MM.1S (cell line): ENCODE measurements at regions not wholly inside any gene's neighbourhood (a gene's known extent, or its start where the extent isn't known, plus 50 kb on each side); places are given as distances from the start of the nearest gene placed in this dataset.

Experiments used
- DNase-seq: peaks from one replicate; pipeline ENCODE4 v3.0.0-alpha.2; 2015
- H2AFZ ChIP-seq: fragments of 300-600 bp; sonication (generic); 2 replicates; pipeline ENCODE4 v1.6.0; 2016; ENCODE audit warnings: antibody characterized with exemption, low read length
- H3F3A ChIP-seq: fragments of 300-600 bp; sonication (generic); 2 replicates; pipeline ENCODE4 v1.6.1; 2016; ENCODE audit warnings: mild to moderate bottlenecking, antibody characterized with exemption, low read length, moderate library complexity, mixed read lengths; ENCODE audit not compliant: insufficient read depth
- H3K27ac ChIP-seq: fragments of 300-600 bp; sonication (generic); 2 replicates; pipeline ENCODE4 v1.5.1; 2016; ENCODE audit warnings: mild to moderate bottlenecking, low read length
- H3K27me3 ChIP-seq: fragments of 300-600 bp; sonication (generic); replicated peaks from 2 replicates; pipeline ENCODE4 v1.6.0; 2016; ENCODE audit warnings: low read length; ENCODE audit not compliant: insufficient read depth
- H3K36me3 ChIP-seq: fragments of 300-600 bp; sonication (generic); replicated peaks from 2 replicates; pipeline ENCODE4 v1.6.1; 2016; ENCODE audit warnings: mild to moderate bottlenecking, low read length, mixed read lengths; ENCODE audit not compliant: insufficient read depth
- H3K4me1 ChIP-seq: fragments of 300-600 bp; sonication (generic); 2 replicates; pipeline ENCODE4 v1.6.1; 2016; ENCODE audit warnings: low read length, mixed read lengths
- H3K4me2 ChIP-seq: fragments of 300-600 bp; sonication (generic); 2 replicates; pipeline ENCODE4 v1.6.0; 2016; ENCODE audit warnings: low read depth, low read length
- H3K4me3 ChIP-seq: fragments of 300-600 bp; sonication (generic); 2 replicates; pipeline ENCODE4 v1.5.1; 2016; ENCODE audit warnings: low read length, mixed read lengths
- H3K79me2 ChIP-seq: fragments of 300-600 bp; sonication (generic); 2 replicates; pipeline ENCODE4 v1.6.1; 2016; ENCODE audit warnings: mixed run types, low read length, mixed read lengths
- H3K9ac ChIP-seq: fragments of 300-600 bp; sonication (generic); 2 replicates; pipeline ENCODE4 v1.6.1; 2016; ENCODE audit warnings: low read length, mixed read lengths
- H3K9me2 ChIP-seq: fragments of 300-600 bp; sonication (generic); replicated peaks from 2 replicates; pipeline ENCODE4 v1.6.1; 2016; ENCODE audit warnings: mild to moderate bottlenecking, low read length, mixed read lengths; ENCODE audit not compliant: insufficient read depth
- H3K9me3 ChIP-seq: fragments of 300-600 bp; sonication (generic); replicated peaks from 2 replicates; pipeline ENCODE4 v1.6.1; 2016; ENCODE audit warnings: mild to moderate bottlenecking, low read length, mixed read lengths; ENCODE audit not compliant: insufficient read depth
- H4K20me1 ChIP-seq: fragments of 300-600 bp; sonication (generic); 2 replicates; pipeline ENCODE4 v1.6.1; 2016; ENCODE audit warnings: mild to moderate bottlenecking, low read length, moderate library complexity, mixed read lengths; ENCODE audit not compliant: insufficient read depth
- EZH2 ChIP-seq: fragments of 300-600 bp; sonication (generic); optimal IDR thresholded peaks from 2 replicates; pipeline ENCODE3; 2017; ENCODE audit warnings: low read depth, mild to moderate bottlenecking, antibody characterized with exemption, low read length, mixed read lengths
- EZH2phosphoT487 ChIP-seq: fragments of 300-600 bp; sonication (generic); IDR thresholded peaks from 2 replicates; pipeline ENCODE4 v1.6.1; 2018; ENCODE audit warnings: antibody characterized with exemption, low read length
- TF ChIP-seq, protein P1 (sequence below): fragments of 300-600 bp; sonication (generic); IDR thresholded peaks from 2 replicates; pipeline ENCODE4 v1.5.1; 2016; ENCODE audit warnings: antibody characterized with exemption, low read length, mixed read lengths

GRCh38 chr4:154164931-154165839, 326.4 kb downstream of the DCHS2 start:
- Histone ChIP-seq H3K4me3 (no peak overlapping the region), H3K27me3 (no peaks in the 10 kb centered on the region), H3K4me1 (no peaks in the 10 kb centered on the region), H3K9ac (no peak overlapping the region), H3K79me2 (no peaks in the 10 kb centered on the region), H3K9me3 (no peaks in the 10 kb centered on the region), H2AFZ (no peak overlapping the region), H3K9me2 (no peaks in the 10 kb centered on the region), H3F3A (no peaks in the 10 kb centered on the region), H3K36me3 (no peaks in the 10 kb centered on the region), H4K20me1 (no peaks in the 10 kb centered on the region), H3K4me2 (no peak overlapping the region), H3K27ac (no peak overlapping the region)
- TF ChIP-seq EZH2, result no peak
- no peak for DNase-seq

DNA sequence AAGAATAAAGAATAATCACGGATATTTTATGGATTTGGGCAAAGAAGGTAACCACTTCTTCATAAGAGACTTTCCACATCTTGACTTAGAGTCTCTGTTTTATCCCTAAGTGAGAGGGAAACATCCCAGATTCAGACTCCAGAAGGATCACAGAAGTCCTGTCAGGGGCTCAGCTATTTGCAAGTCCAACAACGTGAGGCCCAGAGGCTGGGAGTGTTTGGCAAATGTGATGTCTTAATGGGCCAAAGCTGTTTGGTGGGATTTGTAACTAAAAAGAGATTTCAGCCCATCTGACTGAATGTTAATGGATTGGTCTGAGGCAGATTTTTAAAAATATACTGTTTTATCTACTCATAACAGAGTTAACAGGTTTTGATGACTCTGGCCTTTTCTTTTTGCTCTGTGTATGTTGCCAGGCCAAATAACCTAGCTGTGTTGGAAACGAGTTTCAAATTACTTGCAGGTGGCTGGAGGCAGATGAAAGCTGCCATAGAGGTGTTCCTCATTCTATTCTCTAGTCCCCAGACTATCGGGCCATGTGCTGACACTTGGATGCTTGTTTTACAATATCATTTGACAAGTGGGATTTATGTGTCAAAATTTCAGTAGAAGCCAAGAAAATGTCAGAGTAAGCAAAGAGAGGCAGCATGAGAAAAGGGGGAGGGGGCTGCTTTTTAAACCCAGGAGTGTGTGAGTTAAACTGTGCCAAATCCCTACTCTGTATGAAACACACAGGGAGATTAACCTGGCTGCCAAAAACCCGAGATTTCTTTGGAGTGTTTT, 330.9 kb downstream of the DCHS2 start:
- no peaks in the 10 kb centered on the region for H3F3A ChIP-seq
- no peaks in the 10 kb centered on the region for H3K36me3 ChIP-seq
- TF ChIP-seq EZH2 (no peak), EZH2phosphoT487 (no peak)
- TF ChIP-seq, protein P1, sequence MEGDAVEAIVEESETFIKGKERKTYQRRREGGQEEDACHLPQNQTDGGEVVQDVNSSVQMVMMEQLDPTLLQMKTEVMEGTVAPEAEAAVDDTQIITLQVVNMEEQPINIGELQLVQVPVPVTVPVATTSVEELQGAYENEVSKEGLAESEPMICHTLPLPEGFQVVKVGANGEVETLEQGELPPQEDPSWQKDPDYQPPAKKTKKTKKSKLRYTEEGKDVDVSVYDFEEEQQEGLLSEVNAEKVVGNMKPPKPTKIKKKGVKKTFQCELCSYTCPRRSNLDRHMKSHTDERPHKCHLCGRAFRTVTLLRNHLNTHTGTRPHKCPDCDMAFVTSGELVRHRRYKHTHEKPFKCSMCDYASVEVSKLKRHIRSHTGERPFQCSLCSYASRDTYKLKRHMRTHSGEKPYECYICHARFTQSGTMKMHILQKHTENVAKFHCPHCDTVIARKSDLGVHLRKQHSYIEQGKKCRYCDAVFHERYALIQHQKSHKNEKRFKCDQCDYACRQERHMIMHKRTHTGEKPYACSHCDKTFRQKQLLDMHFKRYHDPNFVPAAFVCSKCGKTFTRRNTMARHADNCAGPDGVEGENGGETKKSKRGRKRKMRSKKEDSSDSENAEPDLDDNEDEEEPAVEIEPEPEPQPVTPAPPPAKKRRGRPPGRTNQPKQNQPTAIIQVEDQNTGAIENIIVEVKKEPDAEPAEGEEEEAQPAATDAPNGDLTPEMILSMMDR, result no peak
- no peaks in the 10 kb centered on the region for H3K79me2 ChIP-seq
- no peaks in the 10 kb centered on the region for H3K9me2 ChIP-seq
- no peak overlapping the region for H3K27ac ChIP-seq
- no peak for DNase-seq
- H2AFZ ChIP-seq, result no peak overlapping the region
- no peaks in the 10 kb centered on the region for H3K27me3 ChIP-seq
- H3K4me2 ChIP-seq, result no peak overlapping the region
- no peak overlapping the region for H3K4me3 ChIP-seq
- H3K9ac ChIP-seq, result no peak overlapping the region
- no peaks in the 10 kb centered on the region for H4K20me1 ChIP-seq
- H3K9me3 ChIP-seq, result no peaks in the 10 kb centered on the region
- H3K4me1 ChIP-seq, result no peaks in the 10 kb centered on the region

- Histone ChIP-seq H3K79me2 (no peaks in the 10 kb centered on the region), H3K27ac (no peak overlapping the region), H3K4me3 (no peak overlapping the region), H4K20me1 (no peaks in the 10 kb centered on the region), H2AFZ (no peak overlapping the region), H3K9me3 (no peaks in the 10 kb centered on the region), H3K4me1 (no peaks in the 10 kb centered on the region), H3F3A (no peaks in the 10 kb centered on the region), H3K9ac (no peak overlapping the region), H3K4me2 (no peak overlapping the region), H3K9me2 (no peaks in the 10 kb centered on the region), H3K27me3 (no peaks in the 10 kb centered on the region), H3K36me3 (no peaks in the 10 kb centered on the region)
- no peak for DNase-seq
- TF ChIP-seq, protein P1, result no peak
- TF ChIP-seq EZH2phosphoT487 (no peak), EZH2 (no peak)
These were observed 333.0 kb downstream of the DCHS2 start for GRCh38 chr4:154158361-154159155.
